ENCODE measurements at regions not wholly inside any gene's neighbourhood (a gene's known extent, or its start where the extent isn't known, plus 50 kb on each side); places are given as distances from the start of the nearest gene placed in this dataset.

DNA sequence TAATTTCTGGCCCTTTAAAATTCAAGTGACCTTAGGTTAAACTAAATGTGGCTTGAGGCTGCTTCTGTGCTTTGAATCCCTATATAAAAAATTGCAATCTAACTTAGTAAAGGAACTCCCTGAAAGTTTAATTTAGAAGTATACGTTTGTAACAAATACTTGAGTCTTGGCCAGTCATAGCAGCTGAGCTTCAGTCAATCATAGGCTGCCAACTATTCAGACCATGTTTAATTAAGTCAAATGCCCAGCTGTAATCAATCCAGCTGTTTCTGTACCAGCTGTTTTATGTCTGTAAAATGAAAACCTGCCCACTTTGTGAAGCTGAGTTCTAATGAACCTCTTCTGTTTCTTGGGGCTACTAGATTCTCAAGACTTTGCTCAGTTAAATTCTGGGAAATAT lies 760.1 kb downstream of the MAT2B start:
- no peak overlapping the region for H3K27ac Mint-ChIP-seq
- no peak for DNase-seq (ENCODE audit: low spot score)
- H3K4me1 Mint-ChIP-seq (ENCODE audit: low read depth), result no peaks in the 10 kb centered on the region
- no peaks in the 10 kb centered on the region for H3K36me3 Mint-ChIP-seq (ENCODE audit: low read depth)
- no peaks in the 10 kb centered on the region for H3K9me3 Mint-ChIP-seq
- no peak overlapping the region for H3K4me3 Mint-ChIP-seq
- H3K27me3 Mint-ChIP-seq (ENCODE audit: low read depth), result no peaks in the 10 kb centered on the region

GRCh38 chr5:164266571-164266970 lies 761.2 kb downstream of the MAT2B start:
- DNase-seq (ENCODE audit: low spot score), result no peak
- Mint-ChIP-seq H3K4me3 (no peak overlapping the region), H3K36me3 (ENCODE audit: low read depth) (no peaks in the 10 kb centered on the region), H3K4me1 (ENCODE audit: low read depth) (no peaks in the 10 kb centered on the region), H3K27ac (no peak overlapping the region), H3K9me3 (no peaks in the 10 kb centered on the region), H3K27me3 (ENCODE audit: low read depth) (no peaks in the 10 kb centered on the region)

GRCh38 chr5:164277720-164278119 lies 772.3 kb downstream of the MAT2B start:
- peaks cover 9% of the 10 kb centered on the region for H3K9me3 Mint-ChIP-seq
- H3K27ac Mint-ChIP-seq, result no peak overlapping the region
- no peaks in the 10 kb centered on the region for H3K27me3 Mint-ChIP-seq (ENCODE audit: low read depth)
- H3K4me1 Mint-ChIP-seq (ENCODE audit: low read depth), result no peaks in the 10 kb centered on the region
- H3K4me3 Mint-ChIP-seq, result no peak overlapping the region
- DNase-seq (ENCODE audit: low spot score), result no peak
- H3K36me3 Mint-ChIP-seq (ENCODE audit: low read depth), result no peaks in the 10 kb centered on the region

DNA sequence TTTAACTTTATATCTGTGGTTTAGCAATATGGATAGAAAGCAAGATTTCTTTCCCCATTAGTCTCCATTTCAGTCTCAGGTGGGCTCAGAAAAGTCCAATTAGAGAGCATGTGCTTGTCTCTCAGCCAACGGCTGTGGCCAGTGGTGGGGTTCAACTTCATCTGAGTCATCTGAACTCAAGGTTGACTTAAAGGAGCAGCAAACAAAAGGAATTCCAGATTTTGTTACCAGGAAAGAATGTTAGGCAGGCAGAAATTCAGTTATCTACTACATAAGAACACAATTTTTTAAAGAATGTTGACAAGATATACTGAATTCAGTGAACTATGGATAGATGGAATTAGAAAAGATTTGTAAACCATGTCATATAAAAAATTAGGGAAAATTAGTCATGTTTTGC lies 784.1 kb downstream of the MAT2B start:
- Mint-ChIP-seq H3K27me3 (ENCODE audit: low read depth) (no peaks in the 10 kb centered on the region), H3K4me1 (ENCODE audit: low read depth) (no peaks in the 10 kb centered on the region), H3K9me3 (peaks cover 28% of the 10 kb centered on the region), H3K27ac (no peak overlapping the region), H3K4me3 (no peak overlapping the region), H3K36me3 (ENCODE audit: low read depth) (no peaks in the 10 kb centered on the region)
- no peak for DNase-seq (ENCODE audit: low spot score)

DNA sequence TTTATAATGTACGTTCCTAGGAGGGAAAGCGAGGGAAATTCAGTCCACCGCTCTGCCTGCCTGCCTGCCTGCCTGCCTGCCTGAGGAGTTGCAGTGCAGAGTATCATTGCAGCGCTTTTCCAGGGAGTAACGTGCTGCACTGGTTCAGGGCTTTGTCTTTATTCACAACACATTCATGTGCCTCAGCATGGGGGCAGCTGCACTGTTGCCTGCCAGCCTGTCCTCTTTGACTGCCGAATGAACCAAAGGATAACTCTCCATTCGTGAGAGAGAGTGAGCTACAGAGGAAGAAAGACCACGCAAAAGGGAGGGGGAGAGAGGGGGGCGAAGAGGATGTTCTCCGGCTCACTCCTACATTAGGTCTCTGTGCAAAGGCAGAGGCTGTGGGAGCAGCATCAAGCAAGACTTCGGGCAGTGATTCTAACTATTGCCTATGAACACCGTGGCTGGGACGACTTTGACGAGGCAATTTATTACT lies 791.2 kb downstream of the MAT2B start:
- no peaks in the 10 kb centered on the region for H3K36me3 Mint-ChIP-seq (ENCODE audit: low read depth)
- no peak for DNase-seq (ENCODE audit: low spot score)
- H3K4me3 Mint-ChIP-seq, result no peak overlapping the region
- H3K27ac Mint-ChIP-seq, result no peak overlapping the region
- H3K27me3 Mint-ChIP-seq (ENCODE audit: low read depth), result no peaks in the 10 kb centered on the region
- no peaks in the 10 kb centered on the region for H3K4me1 Mint-ChIP-seq (ENCODE audit: low read depth)
- peaks cover 8% of the 10 kb centered on the region for H3K9me3 Mint-ChIP-seq

GRCh38 chr5:164298165-164298564 lies 792.7 kb downstream of the MAT2B start:
- peaks cover 8% of the 10 kb centered on the region for H3K9me3 Mint-ChIP-seq
- no peaks in the 10 kb centered on the region for H3K4me1 Mint-ChIP-seq (ENCODE audit: low read depth)
- no peaks in the 10 kb centered on the region for H3K27me3 Mint-ChIP-seq (ENCODE audit: low read depth)
- no peak overlapping the region for H3K4me3 Mint-ChIP-seq
- no peaks in the 10 kb centered on the region for H3K36me3 Mint-ChIP-seq (ENCODE audit: low read depth)
- DNase-seq (ENCODE audit: low spot score), result no peak
- no peak overlapping the region for H3K27ac Mint-ChIP-seq

DNA sequence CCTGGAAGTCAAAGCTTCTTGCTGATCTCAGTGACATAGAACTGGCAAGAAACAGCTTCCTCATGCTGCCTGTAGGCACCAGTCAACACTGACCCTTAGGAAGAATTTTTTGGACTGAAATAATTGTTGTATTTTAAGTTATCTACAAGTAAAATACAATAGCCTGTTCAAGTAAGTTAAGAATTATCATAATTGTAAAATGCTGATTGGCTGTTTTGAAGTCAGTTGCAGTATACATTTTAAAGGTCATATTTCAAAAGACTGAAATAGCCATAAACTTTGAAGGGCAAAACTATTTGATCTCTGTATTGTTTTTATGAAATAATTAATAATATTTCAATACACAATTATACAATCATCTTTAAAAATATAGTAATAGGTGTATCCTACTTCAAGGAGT lies 794.9 kb downstream of the MAT2B start:
- Mint-ChIP-seq H3K4me3 (no peak overlapping the region), H3K9me3 (no peaks in the 10 kb centered on the region)

DNA sequence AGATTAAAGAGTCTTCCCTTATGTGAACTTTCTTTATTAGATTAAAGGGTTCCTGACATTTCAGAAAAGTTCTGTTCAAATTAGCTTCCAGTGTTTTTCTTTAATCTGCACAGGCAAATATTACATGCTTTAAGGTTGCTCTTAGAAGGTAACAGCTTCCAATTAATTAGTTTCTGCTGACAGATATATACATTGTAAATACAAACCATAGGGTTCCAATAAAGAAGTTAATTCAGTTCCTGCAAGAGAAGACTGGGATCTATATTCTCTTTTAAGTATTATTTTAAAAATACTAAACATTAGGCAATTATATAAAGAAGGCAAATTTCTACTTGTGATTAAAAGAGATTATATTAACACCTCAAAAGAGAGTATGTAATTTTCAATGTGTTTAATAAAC lies 795.7 kb downstream of the MAT2B start:
- no peaks in the 10 kb centered on the region for H3K27me3 Mint-ChIP-seq (ENCODE audit: low read depth)
- H3K36me3 Mint-ChIP-seq (ENCODE audit: low read depth), result no peaks in the 10 kb centered on the region
- DNase-seq (ENCODE audit: low spot score), result no peak
- H3K4me3 Mint-ChIP-seq, result no peak overlapping the region
- no peaks in the 10 kb centered on the region for H3K9me3 Mint-ChIP-seq
- H3K4me1 Mint-ChIP-seq (ENCODE audit: low read depth), result no peaks in the 10 kb centered on the region
- H3K27ac Mint-ChIP-seq, result no peak overlapping the region

More for the DNA sequence above, 794.9 kb downstream of the MAT2B start:
- Mint-ChIP-seq H3K27me3 (ENCODE audit: low read depth) (no peaks in the 10 kb centered on the region), H3K27ac (no peak overlapping the region), H3K4me1 (ENCODE audit: low read depth) (no peaks in the 10 kb centered on the region), H3K36me3 (ENCODE audit: low read depth) (no peaks in the 10 kb centered on the region)
- DNase-seq (ENCODE audit: low spot score), result no peak

DNA sequence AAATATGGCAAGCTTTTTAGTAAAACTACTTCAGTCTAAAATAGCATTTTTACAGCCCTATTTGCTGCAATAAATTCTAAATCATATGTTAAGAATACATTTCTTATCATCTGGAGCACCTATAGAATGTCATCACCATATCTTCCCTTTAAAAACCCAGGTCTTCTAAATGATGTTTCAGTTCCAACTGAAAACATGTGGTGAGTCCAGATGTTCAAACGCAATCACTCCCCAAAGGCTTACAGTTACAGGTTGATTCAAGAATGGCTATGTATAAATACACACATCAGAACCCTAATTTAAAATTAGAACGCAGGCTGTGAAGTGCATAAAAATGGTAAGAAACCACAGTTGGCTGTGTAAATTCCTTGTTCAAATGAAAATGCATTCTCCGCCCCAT lies 796.3 kb downstream of the MAT2B start:
- H3K4me1 Mint-ChIP-seq (ENCODE audit: low read depth), result no peaks in the 10 kb centered on the region
- no peak overlapping the region for H3K27ac Mint-ChIP-seq
- H3K9me3 Mint-ChIP-seq, result peaks cover 5% of the 10 kb centered on the region
- H3K27me3 Mint-ChIP-seq (ENCODE audit: low read depth), result no peaks in the 10 kb centered on the region
- no peaks in the 10 kb centered on the region for H3K36me3 Mint-ChIP-seq (ENCODE audit: low read depth)
- H3K4me3 Mint-ChIP-seq, result no peak overlapping the region
- DNase-seq (ENCODE audit: low spot score), result no peak

DNA sequence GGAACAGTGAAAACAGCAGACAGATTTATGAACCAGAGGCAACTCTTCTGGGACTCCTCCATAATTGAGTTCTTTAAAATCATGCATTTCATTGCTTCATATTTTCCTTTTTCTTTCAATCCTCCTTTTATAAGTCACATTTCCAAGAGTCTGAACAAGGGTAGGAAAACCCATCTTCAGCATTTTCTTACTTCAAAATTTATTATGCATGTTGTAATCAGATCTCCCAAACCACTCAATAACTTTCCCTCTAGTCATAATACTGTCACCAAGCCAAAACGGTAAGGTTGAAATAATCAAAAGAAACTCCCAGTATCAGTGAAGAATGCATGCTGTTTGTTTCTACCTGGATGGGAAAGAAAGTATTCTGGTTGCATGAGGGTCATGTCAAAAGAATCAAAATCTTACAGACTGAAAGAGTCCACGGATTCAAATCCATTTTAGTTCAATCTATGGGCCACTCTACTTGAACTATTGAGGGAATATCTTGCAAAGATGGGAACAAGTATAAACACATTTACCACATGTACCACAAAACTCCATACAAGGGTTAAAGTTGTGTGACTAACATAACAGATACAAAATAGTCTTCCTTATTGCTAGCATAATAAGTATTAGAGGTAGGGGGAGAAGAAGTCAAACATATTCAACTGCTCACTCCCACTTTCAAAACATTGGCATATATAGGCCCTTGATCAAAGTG lies 797.3 kb downstream of the MAT2B start:
- no peaks in the 10 kb centered on the region for H3K36me3 Mint-ChIP-seq (ENCODE audit: low read depth)
- no peak for DNase-seq (ENCODE audit: low spot score)
- H3K4me3 Mint-ChIP-seq, result no peak overlapping the region
- peaks cover 8% of the 10 kb centered on the region for H3K9me3 Mint-ChIP-seq
- no peaks in the 10 kb centered on the region for H3K4me1 Mint-ChIP-seq (ENCODE audit: low read depth)
- no peak overlapping the region for H3K27ac Mint-ChIP-seq
- H3K27me3 Mint-ChIP-seq (ENCODE audit: low read depth), result no peaks in the 10 kb centered on the region

DNA sequence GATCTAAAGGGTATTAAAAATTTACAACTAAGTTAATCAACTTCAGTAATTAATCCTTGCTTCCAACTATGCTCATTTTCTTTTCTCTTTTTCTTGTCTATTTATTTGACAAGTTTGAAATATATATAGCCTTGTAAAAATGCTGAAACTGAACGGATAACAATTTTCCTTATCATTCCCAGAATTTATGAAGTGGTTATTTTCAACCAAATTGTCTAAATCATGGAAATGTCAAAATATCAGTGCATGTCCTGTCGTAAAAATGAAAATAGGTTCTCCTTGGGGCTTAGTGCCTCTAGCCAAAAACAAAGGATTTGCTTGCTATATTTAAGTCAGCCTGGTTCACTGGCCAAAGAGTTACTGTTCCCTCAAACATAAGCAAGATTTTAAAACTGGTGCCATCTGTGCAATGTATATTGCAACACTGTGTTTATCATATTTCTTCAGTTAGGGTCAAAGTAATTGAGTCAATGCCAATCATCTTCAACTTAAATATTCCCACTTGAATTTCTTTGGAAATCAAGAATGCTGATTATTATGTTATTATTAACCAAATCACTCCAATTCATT lies 798.3 kb downstream of the MAT2B start:
- H3K4me3 Mint-ChIP-seq, result no peak overlapping the region
- H3K27ac Mint-ChIP-seq, result no peak overlapping the region
- no peak for DNase-seq (ENCODE audit: low spot score)
- no peaks in the 10 kb centered on the region for H3K36me3 Mint-ChIP-seq (ENCODE audit: low read depth)
- peaks cover 8% of the 10 kb centered on the region for H3K9me3 Mint-ChIP-seq
- no peaks in the 10 kb centered on the region for H3K27me3 Mint-ChIP-seq (ENCODE audit: low read depth)
- H3K4me1 Mint-ChIP-seq (ENCODE audit: low read depth), result no peaks in the 10 kb centered on the region

DNA sequence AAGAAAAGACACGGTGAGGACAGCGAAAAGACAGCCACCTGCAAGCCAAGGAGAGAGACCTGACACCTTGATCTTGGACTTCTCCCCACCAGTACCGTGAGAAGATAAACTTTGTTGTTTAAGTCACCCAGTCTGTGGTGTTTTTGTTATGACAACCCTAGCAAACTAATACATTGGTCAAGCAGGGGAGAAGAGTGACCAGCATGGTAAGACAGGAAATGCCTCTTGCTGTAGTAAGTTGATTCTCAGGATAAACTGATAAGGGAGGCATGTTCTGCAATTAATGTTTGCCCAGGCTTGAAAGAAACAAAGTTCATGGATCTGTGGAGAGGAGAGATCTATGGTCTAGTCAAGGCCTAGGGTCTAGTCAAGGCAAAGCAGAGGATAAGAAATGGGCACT lies 801.2 kb downstream of the MAT2B start:
- Mint-ChIP-seq H3K36me3 (ENCODE audit: low read depth) (no peaks in the 10 kb centered on the region), H3K27ac (no peak overlapping the region), H3K4me3 (no peak overlapping the region), H3K9me3 (peaks cover 12% of the 10 kb centered on the region), H3K27me3 (ENCODE audit: low read depth) (no peaks in the 10 kb centered on the region), H3K4me1 (ENCODE audit: low read depth) (no peaks in the 10 kb centered on the region)
- no peak for DNase-seq (ENCODE audit: low spot score)

- no peaks in the 10 kb centered on the region for H3K4me1 Mint-ChIP-seq (ENCODE audit: low read depth)
- H3K9me3 Mint-ChIP-seq, result peaks cover 10% of the 10 kb centered on the region
- no peak overlapping the region for H3K27ac Mint-ChIP-seq
- no peak overlapping the region for H3K4me3 Mint-ChIP-seq
- DNase-seq (ENCODE audit: low spot score), result no peak
- H3K36me3 Mint-ChIP-seq (ENCODE audit: low read depth), result no peaks in the 10 kb centered on the region
- H3K27me3 Mint-ChIP-seq (ENCODE audit: low read depth), result no peaks in the 10 kb centered on the region
Measured at GRCh38 chr5:164312801-164313200, 807.4 kb downstream of the MAT2B start.

- no peak for DNase-seq (ENCODE audit: low spot score)
- H3K9me3 Mint-ChIP-seq, result peaks cover 12% of the 10 kb centered on the region
- no peak overlapping the region for H3K4me3 Mint-ChIP-seq
- H3K4me1 Mint-ChIP-seq (ENCODE audit: low read depth), result no peaks in the 10 kb centered on the region
- no peaks in the 10 kb centered on the region for H3K36me3 Mint-ChIP-seq (ENCODE audit: low read depth)
- no peak overlapping the region for H3K27ac Mint-ChIP-seq
- H3K27me3 Mint-ChIP-seq (ENCODE audit: low read depth), result no peaks in the 10 kb centered on the region
Measured at GRCh38 chr5:164317676-164318075, 812.3 kb downstream of the MAT2B start.

- Mint-ChIP-seq H3K4me3 (no peak overlapping the region), H3K9me3 (peaks cover 10% of the 10 kb centered on the region), H3K36me3 (ENCODE audit: low read depth) (no peaks in the 10 kb centered on the region), H3K27me3 (ENCODE audit: low read depth) (no peaks in the 10 kb centered on the region), H3K4me1 (ENCODE audit: low read depth) (no peaks in the 10 kb centered on the region), H3K27ac (no peak overlapping the region)
- no peak for DNase-seq (ENCODE audit: low spot score)
Measured at GRCh38 chr5:164319161-164319560, 813.7 kb downstream of the MAT2B start.
